HEK293 (cell line): ENCODE measurements at regions not wholly inside any gene's neighbourhood (a gene's known extent, or its start where the extent isn't known, plus 50 kb on each side); places are given as distances from the start of the nearest gene placed in this dataset.

ENCODE experiments used
- CTCF ChIA-PET: fragments of 350-600 bp; formaldehyde crosslinking; extraction: SDS; loops from one replicate; lab custom pipeline; 2021; ENCODE audit warnings: antibody characterized with exemption; lab: Yijun Ruan, JAX
- POLR2A ChIA-PET: fragments of 300-600 bp; formaldehyde crosslinking; extraction: SDS; loops from one replicate; lab custom pipeline; 2020; ENCODE audit warnings: antibody characterized with exemption, inconsistent platforms; lab: Yijun Ruan, JAX
- H3K27ac ChIP-seq: fragments of 200-500 bp; sonication (Bioruptor generic); 2 replicates; pipeline ENCODE4 v1.5.1; 2014; ENCODE audit warnings: low read depth, low read length, control low read depth, inconsistent platforms; ENCODE audit errors: extremely low read depth
- H3K36me3 ChIP-seq, 2 experiments: fragments of 200-500 bp in 1 of 2; sonication (Bioruptor generic) in 1 of 2; 1 replicate in 1 of 2; 2 replicates in 1 of 2; pipeline ENCODE4 v1.5.1; 2014 to 2017; ENCODE audit warnings: inconsistent platforms in 2 of 2, low read length in 2 of 2; ENCODE audit not compliant: control insufficient read depth in 2 of 2, insufficient read depth in 1 of 2
- H3K4me1 ChIP-seq: fragments of 200-500 bp; sonication (Bioruptor generic); 2 replicates; pipeline ENCODE4 v1.5.1; 2014; ENCODE audit warnings: mild to moderate bottlenecking, low read length, inconsistent platforms; ENCODE audit not compliant: control insufficient read depth, insufficient read depth
- H3K4me3 ChIP-seq: 2 replicates; pipeline ENCODE4 v1.5.1; 2011; ENCODE audit warnings: low read depth, mild to moderate bottlenecking, control low read depth, low read length, moderate library complexity
- H3K9me3 ChIP-seq: fragments of 200-500 bp; sonication (Bioruptor generic); 2 replicates; pipeline ENCODE4 v1.5.1; 2014; ENCODE audit warnings: low read depth, low read length, inconsistent platforms; ENCODE audit not compliant: control insufficient read depth, insufficient read depth
- GFI1B ChIP-seq: fragments of 450-650 bp; formaldehyde crosslinking; IDR thresholded peaks from 2 replicates; pipeline ENCODE4 v1.5.1; 2016; ENCODE audit warnings: missing biosample characterization, missing genetic modification characterization
- MZF1 ChIP-seq: fragments of 450-650 bp; formaldehyde crosslinking; IDR thresholded peaks from 2 replicates; pipeline ENCODE4 v1.5.1; 2017; ENCODE audit warnings: missing biosample characterization, missing genetic modification characterization, borderline replicate concordance
- OSR2 ChIP-seq: fragments of 450-650 bp; formaldehyde crosslinking; IDR thresholded peaks from 2 replicates; pipeline ENCODE4 v1.5.1; 2016; ENCODE audit warnings: missing biosample characterization, missing genetic modification characterization
- SALL2 ChIP-seq: fragments of 450-650 bp; formaldehyde crosslinking; IDR thresholded peaks from 2 replicates; pipeline ENCODE4 v1.5.0; 2017; ENCODE audit warnings: missing biosample characterization, mild to moderate bottlenecking, missing genetic modification characterization, borderline replicate concordance
- SETDB1 ChIP-seq: IDR thresholded peaks from one replicate; pipeline ENCODE4 v1.6.1; 2017; ENCODE audit warnings: mild to moderate bottlenecking, low read length, moderate library complexity, mixed read lengths; ENCODE audit not compliant: insufficient read length
- ZBTB1 ChIP-seq: fragments of 450-650 bp; formaldehyde crosslinking; IDR thresholded peaks from 2 replicates; pipeline ENCODE4 v1.5.1; 2016; ENCODE audit warnings: missing biosample characterization, missing genetic modification characterization
- ZBTB44 ChIP-seq: fragments of 450-650 bp; IDR thresholded peaks from 2 replicates; pipeline ENCODE4 v1.5.1; 2018; ENCODE audit warnings: missing biosample characterization, mild to moderate bottlenecking, missing genetic modification characterization
- ZEB2 ChIP-seq: fragments of 450-650 bp; formaldehyde crosslinking; IDR thresholded peaks from 2 replicates; pipeline ENCODE4 v1.5.1; 2016; ENCODE audit warnings: missing biosample characterization, missing genetic modification characterization
- ZNF140 ChIP-seq: fragments of 450-650 bp; formaldehyde crosslinking; IDR thresholded peaks from 2 replicates; pipeline ENCODE4 v1.5.1; 2016; ENCODE audit warnings: missing biosample characterization, missing genetic modification characterization
- ZNF19 ChIP-seq: fragments of 450-650 bp; formaldehyde crosslinking; IDR thresholded peaks from 2 replicates; pipeline ENCODE4; 2016; ENCODE audit warnings: missing biosample characterization, missing genetic modification characterization, low read depth
- ZNF2 ChIP-seq: fragments of 450-650 bp; formaldehyde crosslinking; IDR thresholded peaks from 2 replicates; pipeline ENCODE4 v1.5.1; 2016; ENCODE audit warnings: missing biosample characterization, missing genetic modification characterization
- ZNF223 ChIP-seq: fragments of 450-650 bp; formaldehyde crosslinking; IDR thresholded peaks from 2 replicates; pipeline ENCODE4 v1.5.1; 2016; ENCODE audit warnings: missing biosample characterization, missing genetic modification characterization
- ZNF449 ChIP-seq: fragments of 450-650 bp; formaldehyde crosslinking; IDR thresholded peaks from 2 replicates; pipeline ENCODE4 v1.5.1; 2017; ENCODE audit warnings: missing biosample characterization, mild to moderate bottlenecking, missing genetic modification characterization, moderate library complexity
- ZNF571 ChIP-seq: fragments of 450-650 bp; formaldehyde crosslinking; IDR thresholded peaks from 2 replicates; pipeline ENCODE4 v1.5.0; 2017; ENCODE audit warnings: missing biosample characterization, missing genetic modification characterization
- ZNF777 ChIP-seq: fragments of 450-650 bp; formaldehyde crosslinking; IDR thresholded peaks from 2 replicates; pipeline ENCODE4 v1.5.1; 2017; ENCODE audit warnings: missing biosample characterization, missing genetic modification characterization, borderline replicate concordance
- ZNF843 ChIP-seq: fragments of 450-650 bp; formaldehyde crosslinking; IDR thresholded peaks from 2 replicates; pipeline ENCODE4 v1.5.1; 2016; ENCODE audit warnings: missing biosample characterization, missing genetic modification characterization
- TF ChIP-seq, protein P1 (sequence below): fragments of 450-650 bp; IDR thresholded peaks from 2 replicates; pipeline ENCODE4 v1.5.1; 2018; ENCODE audit warnings: missing biosample characterization, missing genetic modification characterization
- TF ChIP-seq, protein P2 (sequence below): fragments of 450-650 bp; formaldehyde crosslinking; IDR thresholded peaks from 2 replicates; pipeline ENCODE4 v1.5.1; 2016; ENCODE audit warnings: missing biosample characterization, missing genetic modification characterization, low read depth
- TF ChIP-seq, protein P3 (sequence below): fragments of 450-650 bp; formaldehyde crosslinking; IDR thresholded peaks from 2 replicates; pipeline ENCODE4 v1.5.1; 2017; ENCODE audit warnings: missing biosample characterization, missing genetic modification characterization
- TF ChIP-seq, protein P4 (sequence below): fragments of 450-650 bp; formaldehyde crosslinking; IDR thresholded peaks from 2 replicates; pipeline ENCODE4 v1.5.1; 2016; ENCODE audit warnings: missing biosample characterization, missing genetic modification characterization, low read depth
- TF ChIP-seq, protein P5 (sequence below): fragments of 450-650 bp; formaldehyde crosslinking; IDR thresholded peaks from 2 replicates; pipeline ENCODE4 v1.5.0; 2017; ENCODE audit warnings: missing biosample characterization, missing genetic modification characterization, borderline replicate concordance

DNA sequence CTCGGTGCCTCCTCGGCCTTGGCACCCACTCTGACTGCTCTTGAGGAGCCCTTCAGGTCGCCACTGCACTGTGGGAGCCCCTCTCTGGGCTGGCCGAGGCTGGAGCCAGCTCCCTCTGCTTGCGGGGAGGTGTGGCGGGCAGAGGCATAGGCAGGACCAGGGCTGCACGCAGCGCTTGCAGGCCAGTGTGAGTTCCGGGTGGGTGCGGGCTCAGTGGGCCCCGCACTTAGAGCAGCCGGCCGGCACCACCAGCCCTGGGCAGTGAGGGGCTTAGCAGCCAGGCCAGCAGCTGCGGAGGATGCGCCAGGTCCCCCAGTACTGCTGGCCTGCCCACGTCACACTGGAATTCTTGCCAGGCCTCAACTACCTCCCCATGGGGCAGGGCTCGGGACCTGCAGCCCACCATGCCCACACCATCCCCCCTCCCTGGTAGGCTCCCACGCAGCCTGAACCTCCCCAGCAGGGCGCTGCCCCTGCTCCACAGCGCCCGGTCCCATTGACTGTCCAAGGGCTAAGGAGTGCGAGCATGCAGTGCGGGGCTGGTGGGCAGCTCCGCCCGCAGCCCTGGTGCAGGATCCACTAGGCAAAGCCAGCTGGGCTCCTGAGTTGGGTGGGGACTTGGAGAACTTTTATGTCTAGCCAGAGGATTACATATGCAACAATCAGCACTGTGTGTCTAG lies 602.9 kb upstream of the ST8SIA4 start:
- no peak for TF ChIP-seq SALL2
- no peak for TF ChIP-seq ZBTB1 (tag by site-specific recombination)
- TF ChIP-seq ZNF223, result no peak
- no peak for TF ChIP-seq GFI1B (tag by site-specific recombination)
- TF ChIP-seq ZNF19, result no peak
- TF ChIP-seq ZNF843 (tag by site-specific recombination), result no peak
- no peak for TF ChIP-seq ZNF140
- TF ChIP-seq ZNF571 (tag by site-specific recombination), result no peak
- TF ChIP-seq OSR2 (tag by site-specific recombination), result no peak
- TF ChIP-seq MZF1 (tag by site-specific recombination), result no peak
- CTCF ChIA-PET, result no interaction called here
- Histone ChIP-seq H3K36me3 (no peaks in the 10 kb centered on the region), H3K27ac (no peak overlapping the region), H3K4me3 (no peak overlapping the region), H3K4me1 (no peaks in the 10 kb centered on the region), H3K9me3 (no peaks in the 10 kb centered on the region)
- POLR2A ChIA-PET, result no interaction called here

DNA sequence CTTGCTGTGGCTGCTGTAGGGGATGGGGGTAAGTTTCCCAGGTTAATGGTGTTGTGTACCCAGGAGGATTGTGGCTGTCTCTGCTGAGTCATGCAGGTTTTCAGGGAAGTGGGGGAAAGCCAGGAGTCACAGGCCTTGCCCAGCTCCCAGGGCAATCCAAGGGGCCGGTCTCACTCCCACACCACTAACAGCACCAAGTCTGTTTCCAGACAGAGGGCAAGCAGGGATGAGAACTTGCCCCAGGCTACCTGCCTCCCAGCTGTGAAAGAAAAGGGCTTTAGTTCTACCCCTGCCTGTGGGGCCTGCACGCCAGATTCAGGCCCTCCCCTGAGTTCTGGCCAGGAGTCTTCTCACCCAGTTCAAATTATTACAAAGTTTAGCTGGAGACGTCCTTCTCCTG lies 579.8 kb upstream of the ST8SIA4 start:
- no peak overlapping the region for H3K4me3 ChIP-seq
- no peak overlapping the region for H3K27ac ChIP-seq
- CTCF ChIA-PET, result interaction anchor here (0.7 kb wide), 1 partner anchor 21 kb away, joined by 3 read pairs; no protein-coding TSS in a partner anchor
- POLR2A ChIA-PET, result no interaction called here
- no peaks in the 10 kb centered on the region for H3K36me3 ChIP-seq
- H3K9me3 ChIP-seq, result no peaks in the 10 kb centered on the region
- H3K4me1 ChIP-seq, result no peaks in the 10 kb centered on the region
- TF ChIP-seq, protein P1, sequence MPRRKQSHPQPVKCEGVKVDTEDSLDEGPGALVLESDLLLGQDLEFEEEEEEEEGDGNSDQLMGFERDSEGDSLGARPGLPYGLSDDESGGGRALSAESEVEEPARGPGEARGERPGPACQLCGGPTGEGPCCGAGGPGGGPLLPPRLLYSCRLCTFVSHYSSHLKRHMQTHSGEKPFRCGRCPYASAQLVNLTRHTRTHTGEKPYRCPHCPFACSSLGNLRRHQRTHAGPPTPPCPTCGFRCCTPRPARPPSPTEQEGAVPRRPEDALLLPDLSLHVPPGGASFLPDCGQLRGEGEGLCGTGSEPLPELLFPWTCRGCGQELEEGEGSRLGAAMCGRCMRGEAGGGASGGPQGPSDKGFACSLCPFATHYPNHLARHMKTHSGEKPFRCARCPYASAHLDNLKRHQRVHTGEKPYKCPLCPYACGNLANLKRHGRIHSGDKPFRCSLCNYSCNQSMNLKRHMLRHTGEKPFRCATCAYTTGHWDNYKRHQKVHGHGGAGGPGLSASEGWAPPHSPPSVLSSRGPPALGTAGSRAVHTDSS (tag by site-specific recombination), result no peak
- TF ChIP-seq SETDB1 (no peak), ZNF777 (tag by site-specific recombination) (no peak), ZEB2 (tag by site-specific recombination) (no peak), ZNF2 (no peak), ZNF449 (no peak), ZBTB44 (no peak)
- TF ChIP-seq, protein P2, sequence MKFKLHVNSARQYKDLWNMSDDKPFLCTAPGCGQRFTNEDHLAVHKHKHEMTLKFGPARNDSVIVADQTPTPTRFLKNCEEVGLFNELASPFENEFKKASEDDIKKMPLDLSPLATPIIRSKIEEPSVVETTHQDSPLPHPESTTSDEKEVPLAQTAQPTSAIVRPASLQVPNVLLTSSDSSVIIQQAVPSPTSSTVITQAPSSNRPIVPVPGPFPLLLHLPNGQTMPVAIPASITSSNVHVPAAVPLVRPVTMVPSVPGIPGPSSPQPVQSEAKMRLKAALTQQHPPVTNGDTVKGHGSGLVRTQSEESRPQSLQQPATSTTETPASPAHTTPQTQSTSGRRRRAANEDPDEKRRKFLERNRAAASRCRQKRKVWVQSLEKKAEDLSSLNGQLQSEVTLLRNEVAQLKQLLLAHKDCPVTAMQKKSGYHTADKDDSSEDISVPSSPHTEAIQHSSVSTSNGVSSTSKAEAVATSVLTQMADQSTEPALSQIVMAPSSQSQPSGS (tag by site-specific recombination), result no peak
- TF ChIP-seq, protein P3, sequence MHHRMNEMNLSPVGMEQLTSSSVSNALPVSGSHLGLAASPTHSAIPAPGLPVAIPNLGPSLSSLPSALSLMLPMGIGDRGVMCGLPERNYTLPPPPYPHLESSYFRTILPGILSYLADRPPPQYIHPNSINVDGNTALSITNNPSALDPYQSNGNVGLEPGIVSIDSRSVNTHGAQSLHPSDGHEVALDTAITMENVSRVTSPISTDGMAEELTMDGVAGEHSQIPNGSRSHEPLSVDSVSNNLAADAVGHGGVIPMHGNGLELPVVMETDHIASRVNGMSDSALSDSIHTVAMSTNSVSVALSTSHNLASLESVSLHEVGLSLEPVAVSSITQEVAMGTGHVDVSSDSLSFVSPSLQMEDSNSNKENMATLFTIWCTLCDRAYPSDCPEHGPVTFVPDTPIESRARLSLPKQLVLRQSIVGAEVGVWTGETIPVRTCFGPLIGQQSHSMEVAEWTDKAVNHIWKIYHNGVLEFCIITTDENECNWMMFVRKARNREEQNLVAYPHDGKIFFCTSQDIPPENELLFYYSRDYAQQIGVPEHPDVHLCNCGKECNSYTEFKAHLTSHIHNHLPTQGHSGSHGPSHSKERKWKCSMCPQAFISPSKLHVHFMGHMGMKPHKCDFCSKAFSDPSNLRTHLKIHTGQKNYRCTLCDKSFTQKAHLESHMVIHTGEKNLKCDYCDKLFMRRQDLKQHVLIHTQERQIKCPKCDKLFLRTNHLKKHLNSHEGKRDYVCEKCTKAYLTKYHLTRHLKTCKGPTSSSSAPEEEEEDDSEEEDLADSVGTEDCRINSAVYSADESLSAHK (tag by site-specific recombination), result no peak
- TF ChIP-seq, protein P4, sequence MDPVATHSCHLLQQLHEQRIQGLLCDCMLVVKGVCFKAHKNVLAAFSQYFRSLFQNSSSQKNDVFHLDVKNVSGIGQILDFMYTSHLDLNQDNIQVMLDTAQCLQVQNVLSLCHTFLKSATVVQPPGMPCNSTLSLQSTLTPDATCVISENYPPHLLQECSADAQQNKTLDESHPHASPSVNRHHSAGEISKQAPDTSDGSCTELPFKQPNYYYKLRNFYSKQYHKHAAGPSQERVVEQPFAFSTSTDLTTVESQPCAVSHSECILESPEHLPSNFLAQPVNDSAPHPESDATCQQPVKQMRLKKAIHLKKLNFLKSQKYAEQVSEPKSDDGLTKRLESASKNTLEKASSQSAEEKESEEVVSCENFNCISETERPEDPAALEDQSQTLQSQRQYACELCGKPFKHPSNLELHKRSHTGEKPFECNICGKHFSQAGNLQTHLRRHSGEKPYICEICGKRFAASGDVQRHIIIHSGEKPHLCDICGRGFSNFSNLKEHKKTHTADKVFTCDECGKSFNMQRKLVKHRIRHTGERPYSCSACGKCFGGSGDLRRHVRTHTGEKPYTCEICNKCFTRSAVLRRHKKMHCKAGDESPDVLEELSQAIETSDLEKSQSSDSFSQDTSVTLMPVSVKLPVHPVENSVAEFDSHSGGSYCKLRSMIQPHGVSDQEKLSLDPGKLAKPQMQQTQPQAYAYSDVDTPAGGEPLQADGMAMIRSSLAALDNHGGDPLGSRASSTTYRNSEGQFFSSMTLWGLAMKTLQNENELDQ, result no peak
- TF ChIP-seq, protein P5, sequence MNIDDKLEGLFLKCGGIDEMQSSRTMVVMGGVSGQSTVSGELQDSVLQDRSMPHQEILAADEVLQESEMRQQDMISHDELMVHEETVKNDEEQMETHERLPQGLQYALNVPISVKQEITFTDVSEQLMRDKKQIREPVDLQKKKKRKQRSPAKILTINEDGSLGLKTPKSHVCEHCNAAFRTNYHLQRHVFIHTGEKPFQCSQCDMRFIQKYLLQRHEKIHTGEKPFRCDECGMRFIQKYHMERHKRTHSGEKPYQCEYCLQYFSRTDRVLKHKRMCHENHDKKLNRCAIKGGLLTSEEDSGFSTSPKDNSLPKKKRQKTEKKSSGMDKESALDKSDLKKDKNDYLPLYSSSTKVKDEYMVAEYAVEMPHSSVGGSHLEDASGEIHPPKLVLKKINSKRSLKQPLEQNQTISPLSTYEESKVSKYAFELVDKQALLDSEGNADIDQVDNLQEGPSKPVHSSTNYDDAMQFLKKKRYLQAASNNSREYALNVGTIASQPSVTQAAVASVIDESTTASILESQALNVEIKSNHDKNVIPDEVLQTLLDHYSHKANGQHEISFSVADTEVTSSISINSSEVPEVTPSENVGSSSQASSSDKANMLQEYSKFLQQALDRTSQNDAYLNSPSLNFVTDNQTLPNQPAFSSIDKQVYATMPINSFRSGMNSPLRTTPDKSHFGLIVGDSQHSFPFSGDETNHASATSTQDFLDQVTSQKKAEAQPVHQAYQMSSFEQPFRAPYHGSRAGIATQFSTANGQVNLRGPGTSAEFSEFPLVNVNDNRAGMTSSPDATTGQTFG (tag by site-specific recombination), result no peak
